GM21723 (cell line): ENCODE measurements at regions not wholly inside any gene's neighbourhood (a gene's known extent, or its start where the extent isn't known, plus 50 kb on each side); places are given as distances from the start of the nearest gene placed in this dataset.

Experiments
- ATAC-seq: cut with Tn5 transposase; IDR thresholded peaks from one replicate; pipeline ENCODE4 v1.9.1; 2021; ENCODE audit warnings: mild to moderate bottlenecking, moderate library complexity; ENCODE audit not compliant: unreplicated experiment

GRCh38 chr21:16406355-16406754, 676.6 kb downstream of the USP25 start:
- no peak for ATAC-seq

- ATAC-seq: no peak
Observed at GRCh38 chr21:16407403-16408240, 677.8 kb downstream of the USP25 start.

- no peak for ATAC-seq
Observed at GRCh38 chr21:16408280-16408679, 678.5 kb downstream of the USP25 start.

GRCh38 chr21:16409352-16409751, 679.6 kb downstream of the USP25 start:
- no peak for ATAC-seq

DNA sequence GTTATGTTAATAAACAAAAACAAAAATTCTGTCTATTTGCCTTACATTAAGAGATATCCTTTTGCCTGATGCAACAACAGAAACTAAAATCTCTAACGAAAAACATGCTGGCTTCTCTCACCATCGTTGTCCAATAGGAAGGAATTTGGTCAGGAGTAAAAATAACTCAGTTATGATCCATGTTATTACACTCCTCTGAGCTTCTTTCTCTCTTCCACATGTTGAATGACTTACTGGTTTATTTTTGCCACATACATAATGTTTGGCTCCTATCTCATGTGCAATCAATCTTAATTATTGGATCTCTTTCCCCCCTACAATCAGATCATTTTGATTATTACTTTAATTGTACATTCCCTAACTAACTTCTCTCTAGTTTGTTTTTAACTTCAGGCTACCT, 688.4 kb downstream of the USP25 start:
- ATAC-seq: no peak

DNA sequence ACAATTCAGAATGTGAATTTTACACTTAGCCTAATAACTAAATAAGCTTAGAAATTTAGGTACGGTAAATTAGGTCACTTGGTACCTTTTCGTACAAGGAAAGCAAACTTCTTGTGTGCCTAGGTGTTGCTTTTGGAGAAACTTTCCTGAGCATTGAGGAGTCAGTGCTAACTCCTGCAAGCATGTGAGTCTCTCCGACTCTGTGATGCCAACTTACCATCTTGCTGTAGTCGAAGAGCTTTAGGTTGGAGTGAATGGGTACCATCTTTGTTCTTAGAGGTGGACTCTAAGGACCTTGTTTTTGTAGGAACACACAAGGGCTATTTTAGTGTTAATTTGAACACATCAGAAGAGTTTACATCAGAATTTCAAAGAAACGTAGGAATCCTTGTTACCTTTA, 688.9 kb downstream of the USP25 start:
- ATAC-seq: no peak

GRCh38 chr21:16419188-16419921, 689.6 kb downstream of the USP25 start:
- no peak for ATAC-seq

DNA sequence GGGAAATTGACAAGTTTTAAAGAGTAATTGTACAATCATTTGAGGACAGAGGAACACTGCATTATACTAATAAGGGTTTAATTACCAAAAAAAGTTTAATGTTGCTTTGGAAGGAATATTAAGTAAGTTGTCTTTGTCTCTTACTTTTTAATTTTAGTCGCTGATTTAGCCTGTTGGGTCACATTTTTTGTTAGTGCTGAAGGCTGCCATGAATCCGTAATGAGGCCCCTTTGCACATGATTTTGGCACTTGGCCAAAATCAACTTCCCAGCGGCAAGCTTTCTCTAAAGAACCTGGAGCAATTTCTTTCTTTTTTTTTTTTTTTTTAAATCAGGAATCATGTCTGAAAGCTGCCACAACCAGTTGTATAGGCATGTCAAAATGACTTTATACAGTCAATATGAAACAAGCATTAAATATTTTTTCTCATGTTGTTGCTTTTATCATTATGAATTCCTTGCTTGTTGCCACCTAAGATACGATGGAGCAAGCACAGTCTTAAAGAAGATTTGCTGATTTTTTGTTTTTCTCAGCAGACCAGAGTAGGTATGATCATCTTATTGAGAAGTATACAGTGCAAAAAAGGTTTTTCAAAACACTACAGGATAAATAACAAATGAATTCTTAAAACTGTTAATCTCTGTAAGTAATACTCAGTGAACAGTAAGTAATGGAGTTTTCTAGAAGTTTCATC, 690.4 kb downstream of the USP25 start:
- no peak for ATAC-seq

DNA sequence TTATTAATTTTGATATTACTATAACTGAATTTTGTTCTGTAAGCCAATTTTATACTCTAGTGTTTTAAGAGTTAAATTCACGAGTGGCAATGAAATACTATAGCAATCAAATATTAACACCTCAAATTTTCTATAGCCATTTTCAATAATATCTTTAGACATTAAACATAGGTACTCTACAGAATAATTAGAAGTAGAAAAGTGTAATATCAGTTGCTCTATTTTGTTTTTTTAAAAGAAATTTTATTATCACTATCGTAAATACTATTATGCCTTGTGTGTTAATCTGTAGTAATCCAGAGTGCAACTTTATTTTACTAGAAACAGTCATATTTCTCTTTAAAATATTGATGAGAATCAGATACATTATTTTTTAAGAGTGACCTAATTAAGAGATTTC, 691.2 kb downstream of the USP25 start:
- ATAC-seq: no peak

DNA sequence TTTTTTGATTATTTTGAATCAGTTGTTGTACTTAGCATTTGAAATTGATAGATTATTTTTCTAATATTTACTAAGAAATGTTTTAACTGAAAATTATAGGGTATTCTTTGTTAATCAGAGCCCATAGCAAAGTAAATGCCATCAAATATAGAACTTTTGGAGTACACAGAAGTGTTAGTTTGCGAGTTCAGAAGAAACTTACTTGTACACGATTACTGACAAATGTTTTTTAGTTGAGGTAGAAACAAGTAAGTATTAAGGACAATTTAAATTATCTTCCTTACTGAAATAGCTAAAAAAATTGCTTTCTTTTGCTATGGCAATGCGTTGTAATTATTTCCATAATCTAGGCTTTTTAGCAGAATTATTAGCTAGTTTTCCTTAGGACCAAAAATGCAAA, 692.2 kb downstream of the USP25 start:
- no peak for ATAC-seq

- no peak for ATAC-seq
Observed at GRCh38 chr21:16422702-16423101, 692.9 kb downstream of the USP25 start.

DNA sequence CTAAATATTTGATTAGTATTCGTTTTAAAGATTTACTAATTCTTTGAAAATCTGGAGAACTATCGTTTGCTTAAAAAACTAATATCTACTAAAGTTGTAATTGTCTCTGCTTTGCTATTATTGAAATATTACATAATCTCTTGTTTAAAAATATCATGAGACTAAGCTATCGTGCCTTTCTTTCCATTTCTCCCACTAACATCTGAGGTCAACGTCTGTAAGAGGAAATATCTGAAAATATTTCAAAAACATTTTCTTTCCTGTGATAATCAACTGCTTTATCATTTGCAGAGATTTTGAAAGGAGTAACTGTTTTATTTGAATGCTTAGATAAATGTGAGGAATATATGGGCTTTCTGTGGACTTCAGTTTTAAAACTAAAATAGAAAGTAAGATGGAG, 694.1 kb downstream of the USP25 start:
- ATAC-seq: no peak

DNA sequence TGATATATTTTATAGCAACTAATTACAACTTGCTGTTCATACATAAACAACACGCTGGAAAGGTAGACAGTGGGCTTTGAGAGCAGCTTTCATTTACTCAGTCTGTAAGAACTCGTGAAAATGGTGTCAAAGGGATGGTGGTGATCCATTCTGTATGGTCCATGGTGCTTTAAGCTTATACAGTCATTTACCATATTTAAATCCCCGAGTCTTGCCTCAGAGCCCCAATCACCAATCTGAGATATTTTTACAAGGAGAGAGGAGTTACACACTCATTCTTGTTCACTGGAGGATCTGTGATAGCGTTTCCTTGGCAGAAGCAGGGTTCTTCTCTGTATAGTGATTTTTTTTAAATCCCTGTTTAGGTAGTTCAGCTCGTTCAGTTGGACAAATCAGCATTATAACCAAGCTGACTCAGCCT, 694.6 kb downstream of the USP25 start:
- no peak for ATAC-seq

- no peak for ATAC-seq
Observed at GRCh38 chr21:16425376-16425775, 695.6 kb downstream of the USP25 start.

- ATAC-seq: no peak
Observed at GRCh38 chr21:16426936-16427335, 697.2 kb downstream of the USP25 start.

GRCh38 chr21:16427587-16428087, 697.9 kb downstream of the USP25 start:
- ATAC-seq: no peak

DNA sequence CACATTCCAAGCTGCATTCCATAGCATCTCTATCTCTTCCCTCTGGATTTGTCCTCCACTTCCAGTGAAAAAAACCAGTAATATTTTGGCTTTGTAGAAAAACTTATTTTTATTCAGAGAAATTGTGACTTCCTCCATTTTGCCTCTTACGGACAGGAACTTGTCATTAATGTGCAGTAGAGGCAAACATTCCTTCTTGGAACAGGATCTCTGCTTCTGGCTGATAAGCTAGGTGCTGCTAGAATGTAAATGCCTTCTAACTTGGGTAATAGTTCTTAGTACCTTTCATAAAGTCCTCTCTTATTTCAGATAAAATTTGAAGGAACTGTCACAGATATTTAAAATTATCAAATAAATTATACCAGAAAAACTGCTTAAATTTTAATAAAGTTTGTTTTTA, 707.8 kb downstream of the USP25 start:
- no peak for ATAC-seq

DNA sequence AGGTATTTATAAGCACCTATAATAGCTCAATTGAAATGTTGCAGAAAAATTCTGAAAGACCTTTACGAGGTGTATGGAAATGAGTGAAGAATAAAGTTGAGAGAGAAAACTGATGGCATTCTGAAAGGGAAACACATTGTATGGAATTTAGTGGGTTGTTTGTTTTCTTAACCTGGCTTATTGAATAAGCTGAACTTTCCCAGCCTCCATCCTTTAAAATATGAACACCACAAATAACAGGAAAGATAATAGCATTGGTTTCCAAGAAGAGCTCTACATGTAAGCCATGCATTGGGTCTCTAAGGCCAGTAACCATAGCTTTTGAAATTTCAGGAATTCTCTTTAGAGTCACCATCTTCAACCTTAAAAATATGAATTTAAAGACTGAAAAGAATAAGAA, 709.0 kb downstream of the USP25 start:
- ATAC-seq: no peak

- ATAC-seq: no peak
Observed at GRCh38 chr21:16441789-16442188, 712.0 kb downstream of the USP25 start.

DNA sequence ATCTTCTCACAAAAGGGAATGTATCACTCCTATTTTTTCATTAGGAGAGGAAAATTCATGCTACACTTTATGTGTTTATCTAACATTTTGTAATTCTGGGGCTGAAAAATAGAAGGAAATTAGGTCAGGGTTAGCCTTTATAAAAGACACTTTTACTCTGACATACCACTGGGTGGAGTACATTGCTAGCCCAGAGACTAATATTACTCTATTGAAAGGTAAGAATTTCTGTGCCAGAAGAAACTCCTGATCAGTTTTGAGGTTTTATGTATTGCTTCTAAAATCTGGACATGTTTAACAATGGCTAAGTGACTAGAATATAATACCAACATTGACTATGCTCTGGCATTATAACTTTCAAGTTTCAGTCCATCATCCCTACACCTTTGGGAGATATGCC, 724.6 kb downstream of the USP25 start:
- ATAC-seq: no peak

DNA sequence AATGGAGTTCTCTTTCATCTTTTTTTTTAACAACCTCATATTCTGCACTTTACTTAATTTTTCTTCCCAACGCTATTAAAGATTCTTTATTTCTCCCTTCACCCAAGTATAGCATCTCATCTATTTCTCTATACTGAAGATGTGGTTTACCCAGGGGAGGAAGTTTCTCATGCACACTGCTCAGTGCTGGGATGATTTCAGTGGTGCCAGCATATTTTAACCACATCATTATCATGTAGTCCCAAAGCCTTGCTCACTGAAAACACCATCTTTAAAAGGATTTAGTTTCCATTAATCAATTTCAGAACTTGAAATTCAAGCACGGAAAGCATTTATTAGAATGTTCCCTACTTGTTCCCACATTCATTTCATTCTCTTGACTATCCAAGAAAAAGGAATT, 725.7 kb downstream of the USP25 start:
- ATAC-seq: no peak

- ATAC-seq: no peak
Observed at GRCh38 chr21:16455978-16456377, 726.2 kb downstream of the USP25 start.
